HG02678 (cell line): ENCODE measurements at regions not wholly inside any gene's neighbourhood (a gene's known extent, or its start where the extent isn't known, plus 50 kb on each side); places are given as distances from the start of the nearest gene placed in this dataset.

Source experiments
- ATAC-seq: cut with Tn5 transposase; IDR thresholded peaks from one replicate; pipeline ENCODE4 v1.9.1; 2021; ENCODE audit warnings: mild to moderate bottlenecking, moderate library complexity; ENCODE audit not compliant: unreplicated experiment

- ATAC-seq = no peak
Measured at GRCh38 chr20:10919396-10920140, 245.8 kb upstream of the JAG1 start.

- no peak for ATAC-seq
Measured at GRCh38 chr20:10920396-10920795, 246.6 kb upstream of the JAG1 start.

GRCh38 chr20:10921491-10922010 is 247.8 kb upstream of the JAG1 start:
- no peak for ATAC-seq

- no peak for ATAC-seq
Measured at GRCh38 chr20:10922506-10922905, 248.7 kb upstream of the JAG1 start.

GRCh38 chr20:10922941-10923340 is 249.1 kb upstream of the JAG1 start:
- ATAC-seq = no peak

- no peak for ATAC-seq
Measured at GRCh38 chr20:10924644-10925201, 250.9 kb upstream of the JAG1 start.

- no peak for ATAC-seq
Measured at GRCh38 chr20:10925767-10926166, 252.0 kb upstream of the JAG1 start.

GRCh38 chr20:10927011-10927583 is 253.3 kb upstream of the JAG1 start:
- ATAC-seq = no peak

- ATAC-seq = no peak
Measured at GRCh38 chr20:10927936-10928840, 254.4 kb upstream of the JAG1 start.

GRCh38 chr20:10928841-10929421 is 255.1 kb upstream of the JAG1 start:
- ATAC-seq = no peak

- no peak for ATAC-seq
Measured at GRCh38 chr20:10935658-10936402, 262.0 kb upstream of the JAG1 start.

GRCh38 chr20:10936786-10937185 is 263.0 kb upstream of the JAG1 start:
- no peak for ATAC-seq

GRCh38 chr20:10939331-10939941 is 265.6 kb upstream of the JAG1 start:
- no peak for ATAC-seq

- peak; percentile 98 for ATAC-seq
Measured at GRCh38 chr20:10940941-10941340, 267.1 kb upstream of the JAG1 start.

- ATAC-seq = no peak
Measured at GRCh38 chr20:10943686-10944265, 270.0 kb upstream of the JAG1 start.

- ATAC-seq = no peak
Measured at GRCh38 chr20:10946124-10946880, 272.5 kb upstream of the JAG1 start.

GRCh38 chr20:10947726-10948125 is 273.9 kb upstream of the JAG1 start:
- no peak for ATAC-seq

GRCh38 chr20:10949930-10950783 is 276.4 kb upstream of the JAG1 start:
- no peak for ATAC-seq
